GM18517 (cell line): ENCODE measurements at regions not wholly inside any gene's neighbourhood (a gene's known extent, or its start where the extent isn't known, plus 50 kb on each side); places are given as distances from the start of the nearest gene placed in this dataset.

ENCODE experiments used
- ATAC-seq: cut with Tn5 transposase; IDR thresholded peaks from one replicate; pipeline ENCODE4 v1.9.1; 2021; ENCODE audit warnings: mild to moderate bottlenecking, moderate library complexity; ENCODE audit not compliant: unreplicated experiment

DNA sequence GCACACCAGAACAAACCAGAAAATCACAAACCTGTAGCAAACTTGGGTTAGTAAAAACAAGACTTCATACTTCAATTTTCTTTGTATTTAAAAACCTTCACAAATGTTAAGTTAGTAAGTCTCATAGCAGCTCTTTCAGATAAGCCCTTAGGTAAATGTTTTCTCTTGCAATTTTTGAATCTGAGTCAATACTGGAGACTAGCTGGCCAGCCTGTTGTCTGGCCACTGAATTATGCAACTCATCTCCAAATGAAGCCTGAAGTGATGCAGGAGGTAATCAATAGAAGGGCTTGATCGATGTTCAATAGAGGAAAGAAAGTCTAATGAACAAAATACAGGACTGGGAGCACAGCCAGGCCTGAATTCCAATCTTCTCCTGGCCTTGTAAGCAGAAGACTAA, 465.2 kb downstream of the LRIG3 start:
- ATAC-seq = no peak

DNA sequence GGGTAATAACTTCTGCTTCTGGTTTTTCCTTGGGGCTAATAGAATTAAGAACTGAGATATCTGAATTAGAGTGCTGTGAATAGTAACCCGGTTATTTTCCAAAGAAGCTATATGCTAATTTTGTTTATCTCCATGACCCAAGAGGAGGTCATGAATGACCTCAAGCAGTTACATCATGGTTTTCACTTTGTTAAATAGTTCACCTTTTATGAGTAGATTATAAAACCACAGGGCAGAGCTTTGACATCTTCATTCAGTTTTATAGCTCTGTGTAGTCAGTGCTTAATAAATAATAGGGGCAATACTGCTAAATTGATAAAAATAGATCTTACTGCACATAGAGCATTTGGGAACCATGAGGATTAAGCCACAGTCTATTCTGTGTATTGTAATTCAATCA, 462.2 kb downstream of the LRIG3 start:
- no peak for ATAC-seq

- ATAC-seq = no peak
These were observed 461.1 kb downstream of the LRIG3 start for GRCh38 chr12:58459191-58459590.

GRCh38 chr12:58463051-58463450, 457.3 kb downstream of the LRIG3 start:
- no peak for ATAC-seq

- no peak for ATAC-seq
These were observed 454.9 kb downstream of the LRIG3 start for GRCh38 chr12:58465418-58465817.

DNA sequence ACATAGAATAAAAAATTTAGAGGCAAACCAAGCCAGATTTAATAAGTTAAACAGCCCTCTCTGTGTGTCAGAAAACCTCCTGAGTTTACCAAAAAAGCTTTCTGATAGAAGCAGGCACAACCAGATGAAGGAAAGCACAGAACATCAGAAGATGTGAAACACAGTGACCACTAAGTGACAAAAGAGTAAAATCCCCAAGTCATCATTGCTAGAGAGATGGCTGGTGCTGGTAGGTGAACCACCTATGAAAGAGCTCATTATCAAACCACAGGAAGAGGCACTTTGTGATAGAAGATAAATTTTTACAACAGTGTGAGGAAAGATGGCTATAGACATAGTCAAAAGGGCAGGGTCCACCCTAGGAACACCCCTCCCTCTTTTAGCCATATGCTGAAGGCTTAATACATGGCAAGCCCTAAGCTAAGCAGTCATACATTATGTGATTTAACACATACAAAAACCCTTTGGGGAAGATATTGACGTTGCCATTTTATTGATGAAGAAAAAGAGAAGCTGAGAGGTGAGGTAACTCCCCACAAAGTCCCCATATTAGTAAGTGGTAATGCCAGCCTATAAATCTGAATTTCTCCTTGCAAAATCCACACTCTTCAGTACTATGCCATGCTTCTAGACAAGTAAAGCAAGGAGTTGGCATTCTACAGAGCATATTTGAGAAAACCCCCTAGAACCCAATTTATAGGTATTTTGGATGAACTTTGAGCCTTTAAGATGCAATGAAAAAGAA, 449.9 kb downstream of the LRIG3 start:
- ATAC-seq = no peak

DNA sequence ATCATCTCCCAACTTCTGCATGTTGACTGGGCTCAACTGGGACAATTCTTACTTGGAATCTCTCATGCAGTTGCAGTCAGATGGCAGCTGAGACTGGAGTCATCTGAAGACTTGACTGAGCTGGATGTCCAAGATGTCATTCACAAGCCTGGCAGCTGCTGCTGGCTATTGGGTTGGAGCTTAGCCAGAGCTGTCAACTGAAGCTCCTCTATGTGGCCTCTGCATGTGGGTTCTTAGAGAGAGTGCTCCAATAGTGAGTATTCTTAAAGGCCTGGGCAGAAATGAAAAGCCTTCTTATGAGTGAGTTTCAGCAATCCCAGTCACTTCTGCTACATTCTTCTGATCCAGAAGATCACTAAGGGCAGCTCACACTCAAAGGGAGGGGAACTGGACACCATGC, 440.9 kb downstream of the LRIG3 start:
- ATAC-seq = no peak

GRCh38 chr12:58481811-58482210, 438.5 kb downstream of the LRIG3 start:
- no peak for ATAC-seq

DNA sequence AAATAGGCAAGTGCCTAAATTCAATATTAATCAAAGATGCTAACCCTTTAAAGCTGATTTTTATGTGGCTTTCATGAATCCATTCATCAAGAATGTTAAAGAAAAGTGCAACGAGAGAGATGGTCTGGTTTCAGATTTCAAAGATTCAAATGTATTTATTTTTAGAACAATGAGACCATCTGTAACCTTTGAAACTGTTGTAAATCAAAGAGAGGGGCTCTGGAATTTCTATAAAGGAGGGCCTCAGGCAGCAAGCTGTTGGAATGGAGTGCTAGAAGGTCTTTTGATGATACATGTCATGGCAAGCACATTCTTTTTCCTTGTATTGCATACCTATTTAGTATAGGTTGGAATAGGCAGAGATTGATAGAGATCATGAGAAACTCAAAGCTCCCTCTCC, 433.0 kb downstream of the LRIG3 start:
- ATAC-seq = no peak

DNA sequence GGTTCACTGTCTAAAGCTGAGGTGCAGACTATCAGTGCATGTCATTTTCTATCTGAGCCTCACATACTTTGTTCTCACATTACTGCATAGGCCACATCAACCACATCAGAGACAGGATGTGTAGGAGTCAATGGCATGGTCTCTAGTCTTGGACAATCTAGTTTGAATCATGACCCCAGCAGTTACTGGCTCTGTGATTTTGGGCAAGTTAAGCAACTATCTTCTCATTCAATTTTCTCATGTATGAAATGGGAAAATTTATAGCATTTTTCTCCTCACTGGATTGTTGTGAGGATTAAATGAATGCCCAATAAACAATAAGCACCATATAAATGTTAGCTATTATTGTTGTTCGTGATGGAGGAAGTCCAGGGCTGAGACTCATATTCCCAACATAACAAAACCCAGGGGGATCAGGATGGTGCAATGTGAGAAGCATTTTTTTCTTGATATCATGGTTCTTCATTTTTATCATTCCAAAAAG, 432.6 kb downstream of the LRIG3 start:
- ATAC-seq = no peak

- ATAC-seq = no peak
These were observed 430.9 kb downstream of the LRIG3 start for GRCh38 chr12:58489394-58489793.

GRCh38 chr12:58491306-58491705, 429.0 kb downstream of the LRIG3 start:
- no peak for ATAC-seq

GRCh38 chr12:58496411-58497190, 423.7 kb downstream of the LRIG3 start:
- ATAC-seq = no peak

DNA sequence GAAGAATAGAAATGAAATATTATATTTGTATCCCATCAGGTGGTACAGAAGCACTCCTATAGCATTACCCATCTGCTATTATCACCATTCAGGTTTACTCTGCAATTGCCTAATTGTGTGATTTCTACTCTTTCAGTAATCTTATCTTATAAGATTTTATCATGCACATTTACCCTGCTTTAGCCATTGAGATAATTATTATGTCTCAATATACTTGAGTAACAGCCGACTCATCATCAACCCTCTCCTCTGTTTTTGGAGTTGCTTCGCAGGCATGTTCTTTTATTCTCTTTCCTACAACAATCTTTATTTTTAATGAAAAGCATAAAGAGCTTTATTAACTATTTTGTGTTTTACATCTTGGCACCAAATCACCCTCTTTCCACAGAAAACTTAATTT, 419.9 kb downstream of the LRIG3 start:
- no peak for ATAC-seq

- no peak for ATAC-seq
These were observed 418.1 kb downstream of the LRIG3 start for GRCh38 chr12:58502226-58502625.

- ATAC-seq = no peak
These were observed 417.5 kb downstream of the LRIG3 start for GRCh38 chr12:58502841-58503240.

DNA sequence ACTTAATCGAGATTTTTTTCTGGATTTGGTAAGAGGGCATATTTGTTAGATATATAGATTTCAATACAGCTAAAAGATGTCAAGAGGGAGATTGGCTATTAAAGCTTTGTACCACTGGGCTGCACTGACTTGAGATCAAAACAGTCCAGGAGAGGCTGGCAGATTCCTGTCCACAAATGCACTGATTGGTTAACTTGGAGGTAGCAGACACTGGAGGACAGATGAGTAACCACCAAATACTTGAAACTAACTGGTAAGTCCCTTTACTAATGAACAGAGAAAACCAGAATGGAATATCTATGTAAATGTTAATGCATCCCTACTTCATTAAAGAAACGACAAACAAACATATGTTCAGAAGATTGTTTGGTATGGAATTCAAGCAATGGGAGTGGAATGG, 416.6 kb downstream of the LRIG3 start:
- no peak for ATAC-seq

DNA sequence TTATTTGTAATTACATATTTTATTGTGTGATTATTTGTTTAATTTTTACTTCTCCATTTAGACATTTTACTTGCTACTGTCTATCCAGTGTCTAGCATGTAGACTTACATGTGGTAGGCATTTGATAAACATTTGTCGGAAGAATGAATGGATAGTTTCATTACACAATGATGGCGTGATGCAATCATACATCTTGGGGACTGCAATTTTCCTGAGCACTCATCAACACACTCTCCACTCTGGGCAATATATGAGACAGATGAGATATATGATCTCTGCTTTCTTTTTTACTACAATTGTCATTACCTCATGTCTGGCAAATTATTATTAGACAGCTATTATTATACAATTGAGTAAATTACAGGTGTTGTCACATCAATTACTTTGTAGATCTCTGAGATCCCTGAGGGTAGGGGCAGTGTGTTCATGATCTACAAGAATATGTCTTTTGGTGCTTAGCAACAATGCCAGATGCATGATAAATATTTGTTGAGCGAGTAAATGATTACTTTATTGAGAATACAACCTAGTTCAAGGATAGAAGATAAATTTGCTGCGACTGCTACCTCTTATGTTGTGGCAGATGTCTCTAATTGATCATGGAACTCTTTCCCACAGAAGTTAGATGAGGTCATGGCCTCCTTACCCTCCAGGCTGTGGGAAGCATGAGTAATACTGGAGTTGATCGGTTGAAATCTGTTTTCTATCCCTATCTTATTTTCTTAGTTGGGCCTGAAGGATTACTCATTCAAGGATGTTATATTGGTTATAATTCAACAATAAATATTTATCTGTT, 416.0 kb downstream of the LRIG3 start:
- ATAC-seq = no peak

DNA sequence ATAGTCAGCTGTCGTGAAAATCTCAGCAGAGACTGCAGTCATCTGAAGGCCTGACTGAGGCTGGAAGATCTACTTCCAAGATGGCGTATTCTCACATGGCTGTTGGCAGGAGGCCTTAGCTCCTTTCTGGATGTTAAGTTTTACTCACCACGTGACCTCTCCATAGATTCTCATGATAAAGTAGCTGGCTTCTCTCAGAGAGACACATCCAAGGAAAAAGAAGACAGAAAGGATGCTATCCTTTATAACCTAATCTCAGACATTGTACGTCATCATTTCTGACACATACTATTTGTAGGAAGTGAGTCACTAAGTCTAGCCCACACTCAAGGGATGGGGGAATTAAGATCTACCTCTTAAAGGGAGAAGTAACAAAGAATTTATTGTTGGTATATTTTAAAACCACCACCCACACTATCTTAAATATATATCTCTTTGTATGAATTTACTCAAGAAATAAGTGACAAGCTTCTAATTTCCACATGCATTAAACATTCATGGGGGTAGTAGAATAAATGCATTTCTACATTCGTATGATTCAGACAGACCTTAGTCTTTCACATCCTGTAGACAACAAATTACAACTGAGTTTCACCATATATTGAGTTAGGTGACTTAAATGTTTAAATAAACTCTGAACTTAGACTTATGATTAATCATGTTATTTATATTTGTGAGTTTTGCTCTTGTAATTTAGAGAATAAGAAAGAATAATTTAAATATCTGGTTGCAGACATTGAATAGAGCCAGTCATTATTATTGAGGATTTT, 411.0 kb downstream of the LRIG3 start:
- no peak for ATAC-seq

- no peak for ATAC-seq
These were observed 406.9 kb downstream of the LRIG3 start for GRCh38 chr12:58513301-58513834.
